GM23248 (cell line): ENCODE measurements at regions not wholly inside any gene's neighbourhood (a gene's known extent, or its start where the extent isn't known, plus 50 kb on each side); places are given as distances from the start of the nearest gene placed in this dataset.

Source experiments
- DNase-seq: peaks from one replicate; pipeline ENCODE4 v3.0.0-alpha.2; 2015
- H2AFZ ChIP-seq: fragments of 200-600 bp; sonication (generic); 2 replicates; pipeline ENCODE4 v1.6.1; 2016; ENCODE audit warnings: antibody characterized with exemption
- H3F3A ChIP-seq: fragments of 200-600 bp; sonication (generic); 2 replicates; pipeline ENCODE4 v1.6.1; 2016; ENCODE audit warnings: mild to moderate bottlenecking, antibody characterized with exemption, mixed run types; ENCODE audit not compliant: insufficient read depth
- H3K27ac ChIP-seq: fragments of 200-600 bp; sonication (generic); 2 replicates; pipeline ENCODE4 v1.5.1; 2016; ENCODE audit warnings: mild to moderate bottlenecking
- H3K27me3 ChIP-seq: fragments of 200-600 bp; sonication (generic); replicated peaks from 2 replicates; pipeline ENCODE4 v1.6.1; 2016; ENCODE audit warnings: mild to moderate bottlenecking; ENCODE audit not compliant: insufficient read depth
- H3K36me3 ChIP-seq: fragments of 200-600 bp; sonication (generic); 2 replicates; pipeline ENCODE4 v1.6.1; 2016; ENCODE audit warnings: low read depth, mild to moderate bottlenecking
- H3K4me1 ChIP-seq: fragments of 200-600 bp; sonication (generic); 2 replicates; pipeline ENCODE4 v1.6.1; 2016; ENCODE audit warnings: mild to moderate bottlenecking; ENCODE audit not compliant: insufficient read depth
- H3K4me2 ChIP-seq: fragments of 200-600 bp; sonication (generic); one replicate; pipeline ENCODE4 v1.6.1; 2016; ENCODE audit warnings: mild to moderate bottlenecking; ENCODE audit not compliant: unreplicated experiment
- H3K4me3 ChIP-seq: fragments of 200-600 bp; sonication (generic); 2 replicates; pipeline ENCODE4 v1.5.1; 2016; ENCODE audit warnings: mild to moderate bottlenecking
- H3K79me2 ChIP-seq: fragments of 200-600 bp; sonication (generic); 2 replicates; pipeline ENCODE4 v1.6.1; 2016; ENCODE audit warnings: mild to moderate bottlenecking; ENCODE audit not compliant: insufficient read depth
- H3K9ac ChIP-seq: fragments of 200-600 bp; sonication (generic); 2 replicates; pipeline ENCODE4 v1.6.1; 2016; ENCODE audit warnings: mild to moderate bottlenecking
- H3K9me2 ChIP-seq: fragments of 200-600 bp; sonication (generic); 2 replicates; pipeline ENCODE4 v1.6.1; 2016; ENCODE audit warnings: mixed run types, mild to moderate bottlenecking, moderate library complexity; ENCODE audit not compliant: insufficient read depth
- H3K9me3 ChIP-seq: fragments of 200-600 bp; sonication (generic); one replicate; pipeline ENCODE4 v1.6.1; 2017; ENCODE audit warnings: low read depth
- H4K20me1 ChIP-seq: fragments of 200-600 bp; sonication (generic); 2 replicates; pipeline ENCODE4 v1.6.0; 2016; ENCODE audit not compliant: insufficient read depth
- EZH2 ChIP-seq: fragments of 200-600 bp; sonication (generic); IDR thresholded peaks from 2 replicates; pipeline ENCODE4 v1.6.1; 2018; ENCODE audit warnings: antibody characterized with exemption, mild to moderate bottlenecking; ENCODE audit not compliant: insufficient read depth, poor library complexity, severe bottlenecking
- EZH2phosphoT487 ChIP-seq: fragments of 200-600 bp; sonication (generic); IDR thresholded peaks from 2 replicates; pipeline ENCODE4 v1.6.1; 2018; ENCODE audit warnings: antibody characterized with exemption, moderate library complexity, mild to moderate bottlenecking, low read depth; ENCODE audit not compliant: insufficient read depth
- WGBS, 2 experiments: methylation state at CpG; one replicate each; pipeline ENCODE4 v1.1.6; 2015 to 2017; ENCODE audit warnings: low lambda C conversion rate in 2 of 2, low coverage in 1 of 2; ENCODE audit errors: missing lambda C conversion rate in 2 of 2; 5-methylcytosine and 5-hydroxymethylcytosine counted together
- in situ Hi-C: fragments of 300-500 bp; cut with MboI; formaldehyde crosslinking; loops from 2 replicates; pipeline ENCODE4 v1.15.0; 2020

DNA sequence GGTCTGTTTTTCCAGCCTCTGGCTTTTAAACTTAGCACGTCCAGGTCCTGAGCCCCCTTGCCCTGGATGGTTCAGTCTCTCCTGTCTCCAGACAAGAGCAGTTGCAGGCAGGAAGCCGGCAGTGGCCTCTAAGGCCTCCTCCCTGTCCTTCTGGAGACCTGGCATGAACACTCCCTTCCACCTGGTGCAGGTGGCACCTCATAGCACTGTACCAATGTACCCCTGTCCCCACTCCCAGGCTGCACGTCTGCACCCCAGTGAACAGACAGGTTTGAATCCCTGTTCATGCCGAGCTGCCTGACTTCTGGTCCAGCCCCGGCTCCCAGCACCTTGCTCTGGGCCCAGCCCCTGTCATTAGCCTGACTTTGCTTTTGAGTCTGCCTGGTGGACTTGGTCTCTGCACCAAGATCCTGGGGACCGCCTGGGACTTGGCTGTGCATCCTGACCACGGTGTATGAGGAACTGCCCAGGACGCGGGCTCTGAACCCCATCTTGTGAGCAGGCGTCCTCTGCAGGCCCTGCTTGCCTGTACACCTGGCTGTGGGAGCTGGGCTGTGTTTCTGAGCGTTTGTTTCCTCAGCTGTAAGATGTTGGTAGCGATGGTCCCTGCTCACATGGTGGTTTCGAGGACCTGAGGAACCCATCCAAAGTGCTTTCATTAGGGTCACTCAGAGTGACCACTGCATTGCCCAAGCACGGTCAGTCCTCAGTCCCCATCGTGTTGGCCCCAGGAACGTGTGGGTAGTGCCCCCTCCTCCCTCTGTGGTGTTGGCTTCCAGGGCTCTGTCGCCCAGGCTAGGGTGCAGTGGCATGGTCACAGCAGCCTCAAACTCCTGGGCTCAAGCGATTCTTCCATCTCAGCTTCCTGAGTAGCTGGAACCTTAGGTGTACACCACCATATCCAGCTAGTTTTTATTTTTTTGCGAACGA is 75.0 kb upstream of the SHANK2 start:
- H3F3A ChIP-seq, result no peaks in the 10 kb centered on the region
- no peak for TF ChIP-seq EZH2
- no peak for TF ChIP-seq EZH2phosphoT487
- H3K27me3 ChIP-seq, result peaks cover 15% of the 10 kb centered on the region
- H2AFZ ChIP-seq, result no peak overlapping the region
- no peaks in the 10 kb centered on the region for H3K36me3 ChIP-seq
- WGBS, 2 experiments, result 60 to 65% methylated on average over 20 of the region's 20 CpGs
- no peaks in the 10 kb centered on the region for H3K4me1 ChIP-seq
- DNase-seq, result no peak
- no peaks in the 10 kb centered on the region for H3K9me2 ChIP-seq
- no peaks in the 10 kb centered on the region for H3K79me2 ChIP-seq
- H3K9ac ChIP-seq, result no peak overlapping the region
- no peak overlapping the region for H3K27ac ChIP-seq
- H3K9me3 ChIP-seq, result no peaks in the 10 kb centered on the region
- H3K4me3 ChIP-seq, result no peak overlapping the region
- no peak overlapping the region for H3K4me2 ChIP-seq
- in situ Hi-C loops, result no loop called here
- no peaks in the 10 kb centered on the region for H4K20me1 ChIP-seq

DNA sequence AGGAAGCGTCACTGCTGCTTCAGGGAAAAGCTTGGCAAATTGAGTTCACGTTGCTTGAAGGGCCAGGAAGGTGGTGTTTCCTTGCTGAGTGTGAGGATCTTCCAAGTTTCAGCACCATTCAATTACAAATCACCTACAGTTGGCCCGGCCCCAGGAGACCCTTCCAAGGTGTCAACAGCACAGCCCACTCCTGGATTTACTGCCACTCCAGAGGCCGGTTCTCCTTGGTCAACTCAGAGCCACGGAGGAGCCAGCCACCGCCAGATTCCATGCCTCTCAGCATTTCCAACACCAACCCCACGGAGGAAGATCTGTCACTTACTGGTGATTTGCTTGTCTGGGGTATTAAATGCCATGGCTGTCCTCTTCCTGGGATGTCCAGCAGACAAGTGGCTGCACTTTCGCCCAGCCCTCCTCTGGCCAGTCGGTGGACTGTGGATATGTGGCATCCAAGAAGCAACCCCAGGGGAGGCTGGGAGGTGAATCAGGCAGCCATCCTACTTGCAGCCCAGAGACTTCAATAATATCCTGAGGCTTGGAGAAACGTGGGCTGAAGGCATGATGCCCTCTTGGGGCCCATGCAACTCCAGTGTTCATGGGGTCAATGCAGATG is 74.1 kb upstream of the SHANK2 start:
- no peak for DNase-seq
- Histone ChIP-seq H4K20me1 (no peaks in the 10 kb centered on the region), H3K36me3 (no peaks in the 10 kb centered on the region), H3K27ac (no peak overlapping the region), H3F3A (no peaks in the 10 kb centered on the region), H3K4me3 (no peak overlapping the region), H3K9me3 (no peaks in the 10 kb centered on the region), H3K9ac (no peak overlapping the region), H3K27me3 (peaks cover 15% of the 10 kb centered on the region), H3K79me2 (no peaks in the 10 kb centered on the region), H2AFZ (no peak overlapping the region), H3K4me2 (no peak overlapping the region), H3K4me1 (no peaks in the 10 kb centered on the region), H3K9me2 (no peaks in the 10 kb centered on the region)
- in situ Hi-C loops, result no loop called here
- 46 to 51% methylated on average over 10 of the region's 10 CpGs for WGBS, 2 experiments
- no peak for TF ChIP-seq EZH2
- no peak for TF ChIP-seq EZH2phosphoT487

DNA sequence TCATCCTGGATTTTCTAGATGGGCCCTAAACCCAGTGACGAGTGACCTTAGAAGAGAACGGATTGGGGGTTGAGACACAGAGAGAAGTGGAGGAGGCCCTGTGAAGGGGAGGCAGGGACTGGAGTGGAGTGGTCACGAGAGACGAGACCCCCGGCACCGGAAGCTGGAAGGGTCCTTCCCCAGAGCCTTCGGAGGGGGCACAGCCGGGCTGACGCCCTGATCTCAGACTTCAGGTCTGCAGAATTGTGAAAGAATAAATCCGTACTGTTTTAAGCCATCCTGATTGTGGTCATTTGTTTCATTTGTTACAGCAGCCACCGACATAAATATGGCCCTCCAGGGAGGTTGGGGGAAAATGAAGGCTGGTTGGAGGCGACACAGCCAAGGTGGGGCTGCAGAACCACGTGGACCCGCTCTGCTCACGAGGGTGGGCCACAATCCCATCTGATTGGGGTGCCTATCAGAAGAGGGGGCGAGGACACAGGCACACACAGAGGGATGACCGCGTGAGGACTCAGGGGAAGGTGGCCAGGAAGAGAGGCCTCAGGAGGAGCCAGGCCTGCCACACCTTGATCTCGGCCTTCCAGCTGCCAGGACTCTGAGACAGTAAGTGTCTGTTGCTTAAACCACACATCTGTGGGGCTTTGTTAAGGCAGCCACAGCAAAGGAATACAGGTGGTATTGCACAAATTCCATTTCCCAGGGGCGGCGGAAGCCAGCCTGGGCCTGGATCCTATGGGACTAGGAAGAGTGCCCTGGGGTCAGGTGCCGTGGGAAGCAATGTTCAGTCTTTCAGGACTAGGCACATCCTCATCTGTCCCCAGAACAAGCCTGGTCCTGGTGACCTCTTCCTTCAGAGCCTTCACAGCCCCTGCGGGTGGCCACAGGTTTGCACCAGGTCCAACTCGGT is 73.3 kb upstream of the SHANK2 start:
- Histone ChIP-seq H3F3A (no peaks in the 10 kb centered on the region), H3K9me3 (no peaks in the 10 kb centered on the region), H3K4me3 (no peak overlapping the region), H3K9ac (no peak overlapping the region), H3K27ac (no peak overlapping the region), H2AFZ (no peak overlapping the region), H3K4me1 (no peaks in the 10 kb centered on the region), H4K20me1 (no peaks in the 10 kb centered on the region), H3K9me2 (no peaks in the 10 kb centered on the region), H3K4me2 (no peak overlapping the region), H3K27me3 (peaks cover 15% of the 10 kb centered on the region), H3K79me2 (no peaks in the 10 kb centered on the region), H3K36me3 (no peaks in the 10 kb centered on the region)
- no peak for DNase-seq
- TF ChIP-seq EZH2 (no peak), EZH2phosphoT487 (no peak)
- in situ Hi-C loops, result no loop called here
- WGBS, 2 experiments, result 70 to 72% methylated on average over 24 of the region's 24 CpGs

DNA sequence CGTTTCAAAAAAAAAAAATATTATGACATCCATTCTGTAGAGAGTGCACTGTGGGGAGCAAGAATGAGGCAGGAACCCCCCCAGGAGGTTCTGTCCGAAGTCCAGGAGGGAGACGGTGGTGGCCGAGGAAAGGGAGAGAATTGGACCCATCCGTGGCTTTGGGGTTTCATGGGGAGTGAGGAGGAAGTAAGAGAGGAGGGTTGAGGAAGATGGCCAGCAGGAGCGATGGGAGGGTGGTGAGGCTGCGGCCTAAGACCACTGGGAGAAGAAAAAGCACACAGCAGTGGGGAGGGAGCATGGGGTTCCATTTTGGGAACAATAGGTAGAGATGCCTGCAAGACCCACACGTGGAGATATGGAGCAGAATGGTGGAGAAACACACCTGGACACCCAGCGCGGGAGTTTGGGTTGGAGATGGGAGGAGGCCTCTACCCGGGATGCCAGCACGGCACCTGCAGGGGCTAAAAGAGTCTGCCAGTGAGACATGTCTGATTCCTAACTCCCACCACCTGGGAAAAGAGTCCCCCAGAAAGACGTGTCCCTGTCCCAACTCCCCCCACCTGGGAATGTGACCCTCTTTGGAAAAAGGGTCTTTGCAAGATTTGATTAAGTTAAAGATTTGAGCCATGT is 72.5 kb upstream of the SHANK2 start:
- in situ Hi-C loops, result no loop called here
- 62 to 63% methylated on average over 13 of the region's 13 CpGs for WGBS, 2 experiments

More for the DNA sequence above, 72.5 kb upstream of the SHANK2 start:
- Histone ChIP-seq H2AFZ (no peak overlapping the region), H3K4me1 (no peaks in the 10 kb centered on the region), H3K9ac (no peak overlapping the region), H3K9me3 (no peaks in the 10 kb centered on the region), H3K27me3 (peaks cover 12% of the 10 kb centered on the region), H3K27ac (no peak overlapping the region), H3K4me3 (no peak overlapping the region), H3F3A (no peaks in the 10 kb centered on the region), H3K79me2 (no peaks in the 10 kb centered on the region), H3K36me3 (no peaks in the 10 kb centered on the region), H4K20me1 (no peaks in the 10 kb centered on the region), H3K9me2 (no peaks in the 10 kb centered on the region), H3K4me2 (no peak overlapping the region)
- no peak for DNase-seq
- TF ChIP-seq EZH2 (no peak), EZH2phosphoT487 (no peak)
